ENCODE measurements at regions not wholly inside any gene's neighbourhood (a gene's known extent, or its start where the extent isn't known, plus 50 kb on each side); places are given as distances from the start of the nearest gene placed in this dataset.

DNA sequence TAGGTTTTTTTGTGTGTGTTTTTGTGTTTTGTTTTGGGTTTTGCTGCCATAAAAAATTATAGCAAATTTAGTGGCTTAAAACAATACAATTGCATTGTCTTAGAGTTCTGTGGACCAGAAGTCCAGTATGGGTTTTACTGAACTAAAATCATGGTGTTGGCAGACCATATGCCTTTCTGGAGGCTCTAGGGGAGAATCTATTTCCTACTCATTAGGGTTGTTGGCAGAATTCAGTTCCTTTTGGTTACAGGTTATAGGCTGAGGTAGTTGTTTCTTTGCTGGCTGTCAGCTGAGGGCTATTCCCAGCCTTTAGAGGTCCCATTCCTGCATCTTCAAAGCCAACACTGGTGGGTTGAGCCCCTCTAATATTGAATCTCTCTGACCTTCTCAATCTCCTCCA is 181.3 kb downstream of the IBTK start (continued):
- TF ChIP-seq KDM5A (IDR thresholded peaks at IDR 0.05; ENCODE audit: low read length), result no peak

DNA sequence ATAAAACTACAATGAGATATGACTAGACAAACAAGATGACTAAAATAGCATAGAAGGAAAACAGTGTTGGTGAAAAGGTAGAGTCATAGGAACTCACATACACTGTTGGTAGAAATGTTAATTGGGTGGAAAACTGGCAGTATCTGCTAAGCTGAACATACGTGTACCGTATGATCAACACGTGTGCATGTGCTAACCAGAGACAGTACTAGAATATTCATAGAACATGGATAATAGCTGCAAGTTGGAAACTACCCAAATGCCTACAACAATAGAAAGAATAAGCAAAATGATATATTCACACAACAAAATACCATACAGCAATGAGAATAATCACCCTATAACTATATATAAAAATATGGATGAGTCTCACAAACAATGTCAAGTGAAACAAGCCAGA is 184.0 kb downstream of the IBTK start:
- DNase-seq (ENCODE audit: low read depth in 1 of 2, low spot score in 2 of 2), result no peak
- Histone ChIP-seq H3K4me2 (ENCODE audit: insufficient read depth in 1 of 2, low read depth in 2 of 2, low read length in 2 of 2) (no peak overlapping the region), H3K79me1 (ENCODE audit: low read depth, low read length) (no peaks in the 10 kb centered on the region), H2AFZ (ENCODE audit: low read length) (no peak overlapping the region), H2BK20ac (ENCODE audit: low read length) (no peak overlapping the region), H3K23ac (ENCODE audit: insufficient read length) (no peak overlapping the region), H3K18ac (ENCODE audit: extremely low read depth, low read length) (no peak overlapping the region), H2BK5ac (ENCODE audit: low read depth, low read length) (no peak overlapping the region), H3K4ac (replicated peaks; ENCODE audit: insufficient read length, low read depth, low read length) (no peak overlapping the region), H3K4me1 (replicated peaks in 1 of 4; ENCODE audit: control insufficient read depth in 3 of 4, insufficient read depth in 4 of 4, low read length in 3 of 4) (no peaks in the 10 kb centered on the region), H3K9me3 (ENCODE audit: insufficient read depth in 2 of 2, low read depth in 1 of 2, low read length in 1 of 2) (no peaks in the 10 kb centered on the region), H3K9ac (replicated peaks in 1 of 4; ENCODE audit: extremely low read depth in 1 of 4, low read depth in 3 of 4, low read length in 3 of 4) (no peak overlapping the region), H3K79me2 (ENCODE audit: control insufficient read depth in 1 of 2, insufficient read depth in 2 of 2, low read length in 2 of 2) (no peaks in the 10 kb centered on the region), H4K8ac (ENCODE audit: extremely low read depth, insufficient read depth, low read length) (no peak overlapping the region), H2BK120ac (replicated peaks; ENCODE audit: low read depth, low read length) (no peak overlapping the region), H4K91ac (replicated peaks; ENCODE audit: insufficient read length, low read length) (no peak overlapping the region), H3K27me3 (replicated peaks in 1 of 4; ENCODE audit: control insufficient read depth in 3 of 4, extremely low read depth in 1 of 4, insufficient read depth in 3 of 4, low read length in 3 of 4) (no peaks in the 10 kb centered on the region), H3K56ac (replicated peaks; ENCODE audit: insufficient read length, low read depth, low read length) (no peak overlapping the region), H2BK12ac (ENCODE audit: low read depth, low read length) (no peak overlapping the region), H3K14ac (ENCODE audit: insufficient read length) (no peak overlapping the region), H4K5ac (ENCODE audit: insufficient read length, low read depth, low read length) (no peak overlapping the region), H2BK15ac (ENCODE audit: low read length) (no peak overlapping the region), H3K27ac (ENCODE audit: low read depth, low read length) (no peak overlapping the region), H4K20me1 (replicated peaks in 1 of 2; ENCODE audit: control insufficient read depth in 1 of 2, insufficient read depth in 2 of 2, low read length in 2 of 2) (no peaks in the 10 kb centered on the region), H3K4me3 (ENCODE audit: extremely low read depth in 1 of 4, insufficient read depth in 2 of 4, low read depth in 3 of 4, low read length in 4 of 4) (no peak overlapping the region), H2AK5ac (ENCODE audit: low read depth, low read length) (no peak overlapping the region), H3K36me3 (ENCODE audit: control insufficient read depth in 2 of 4, insufficient read depth in 4 of 4, low read length in 3 of 4) (no peaks in the 10 kb centered on the region), H3K23me2 (ENCODE audit: low read depth, low read length) (no peaks in the 10 kb centered on the region)
- no peak for FAIRE-seq
- ChIA-PET POLR2A (ENCODE audit: partially characterized antibody) (no interaction called here), CTCF (ENCODE audit: partially characterized antibody) (interaction anchor here (1.3 kb wide), 1 partner anchor 23 kb away, joined by 4 read pairs; no protein-coding TSS in a partner anchor)
- WGBS, 2 experiments (ENCODE audit: extremely low coverage in 1 of 2, insufficient coverage in 1 of 2, insufficient read length in 1 of 2, insufficient replicate concordance in 2 of 2, low coverage in 1 of 2, low lambda C conversion rate in 2 of 2, missing lambda C conversion rate in 1 of 2), result 94% methylated on average over 3 of the region's 3 CpGs; no CpG with 5 or more reads in 1 of the 2 experiments
- no peak for TF ChIP-seq ZNF274 (IDR thresholded peaks at IDR 0.05; ENCODE audit: borderline replicate concordance, extremely low read depth, low read length)

Measured in H1 (cell line).